RWPE2 (cell line): ENCODE measurements at regions not wholly inside any gene's neighbourhood (a gene's known extent, or its start where the extent isn't known, plus 50 kb on each side); places are given as distances from the start of the nearest gene placed in this dataset.
"Not testable (repeated sequence)": the region's sequence is repeated elsewhere in the genome, so short reads cannot be mapped to it uniquely, and the experiment has no call there.

Experiments
- ATAC-seq: fragments of 200-7000 bp; cut with Tn5 transposase; 3 replicates; pipeline ENCODE4 v1.9.1; 2021; ENCODE audit warnings: low read depth
- DNase-seq: peaks from one replicate; pipeline ENCODE4 v3.0.0-alpha.2; 2020; ENCODE audit warnings: low spot score
- H3K27ac ChIP-seq: fragments of 450-650 bp; 2 replicates; pipeline ENCODE4 v1.5.1; 2017; ENCODE audit warnings: mild to moderate bottlenecking; ENCODE audit not compliant: poor library complexity, severe bottlenecking
- H3K27me3 ChIP-seq: fragments of 250-450 bp; sonication (Bioruptor Pico); 2 replicates; pipeline ENCODE4 v1.5.1; 2021; ENCODE audit warnings: mild to moderate bottlenecking, moderate library complexity; ENCODE audit not compliant: insufficient read depth, poor library complexity, severe bottlenecking
- H3K36me3 ChIP-seq: fragments of 250-450 bp; sonication (Bioruptor Pico); 2 replicates; pipeline ENCODE4 v1.5.1; 2020; ENCODE audit warnings: low read depth, mild to moderate bottlenecking, moderate library complexity
- H3K4me1 ChIP-seq: fragments of 250-450 bp; sonication (Bioruptor Pico); 2 replicates; pipeline ENCODE4 v1.5.1; 2021; ENCODE audit warnings: mild to moderate bottlenecking, moderate library complexity; ENCODE audit not compliant: insufficient read depth, poor library complexity, severe bottlenecking
- H3K4me3 ChIP-seq: fragments of 250-450 bp; sonication (Bioruptor Pico); 2 replicates; pipeline ENCODE4 v1.5.1; 2021; ENCODE audit warnings: mild to moderate bottlenecking, moderate library complexity; ENCODE audit not compliant: severe bottlenecking
- H3K9me3 ChIP-seq: fragments of 250-450 bp; sonication (Bioruptor Pico); 2 replicates; pipeline ENCODE4 v1.5.1; 2021; ENCODE audit warnings: mild to moderate bottlenecking, moderate library complexity; ENCODE audit not compliant: severe bottlenecking

DNA sequence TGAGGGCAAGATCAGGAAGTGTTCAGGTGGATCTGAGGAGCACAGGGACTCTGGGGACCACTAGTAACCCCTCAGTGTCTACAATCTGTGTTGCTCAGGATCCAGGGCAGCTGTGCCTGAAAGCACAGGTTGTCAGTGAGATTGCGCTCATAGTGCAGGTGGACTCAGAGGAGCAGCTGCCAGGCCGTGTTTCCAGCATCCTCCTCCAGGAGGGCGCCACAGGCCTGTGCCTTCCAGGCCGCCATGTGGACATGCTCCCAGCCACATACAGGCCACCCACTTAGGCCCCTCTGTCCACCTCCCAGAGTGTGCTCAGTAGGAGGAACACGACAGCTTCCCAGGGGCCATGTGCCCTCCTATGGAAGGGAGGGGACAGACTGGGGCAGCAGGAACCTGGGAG is 52.9 kb upstream of the GOLGA6L22 start:
- H3K4me3 ChIP-seq, DNase-seq, H3K36me3 ChIP-seq, H3K27ac ChIP-seq, H3K27me3 ChIP-seq, ATAC-seq, H3K4me1 ChIP-seq, H3K9me3 ChIP-seq: not testable (repeated sequence)
